Smooth muscle cell (in vitro differentiated cells): ENCODE measurements at regions not wholly inside any gene's neighbourhood (a gene's known extent, or its start where the extent isn't known, plus 50 kb on each side); places are given as distances from the start of the nearest gene placed in this dataset.
"Not testable (repeated sequence)": the region's sequence is repeated elsewhere in the genome, so short reads cannot be mapped to it uniquely, and the experiment has no call there.

Source experiments
- DNase-seq: peaks from one replicate; lab custom pipeline; 2025; ENCODE audit not compliant: unreplicated experiment; lab: John Stamatoyannopoulos, UW
- H2AFZ ChIP-seq: fragments of 200-600 bp; sonication (generic); 2 replicates; pipeline ENCODE4 v1.6.0; 2016; ENCODE audit warnings: antibody characterized with exemption, low read depth, mild to moderate bottlenecking
- H3F3A ChIP-seq: fragments of 200-600 bp; sonication (generic); 2 replicates; pipeline ENCODE4 v1.6.0; 2017; ENCODE audit warnings: antibody characterized with exemption, low read depth
- H3K27ac ChIP-seq: fragments of 200-600 bp; sonication (generic); 2 replicates; pipeline ENCODE4 v1.5.1; 2016; ENCODE audit warnings: low read depth, mild to moderate bottlenecking
- H3K27me3 ChIP-seq: fragments of 200-600 bp; sonication (generic); 2 replicates; pipeline ENCODE4 v1.6.1; 2016; ENCODE audit warnings: low read depth, mild to moderate bottlenecking
- H3K36me3 ChIP-seq: fragments of 200-600 bp; sonication (generic); 2 replicates; pipeline ENCODE4 v1.5.1; 2016; ENCODE audit warnings: low read depth
- H3K4me1 ChIP-seq: fragments of 200-600 bp; sonication (generic); 2 replicates; pipeline ENCODE4 v1.5.1; 2016; ENCODE audit warnings: low read depth
- H3K4me2 ChIP-seq: fragments of 200-600 bp; sonication (generic); 2 replicates; pipeline ENCODE4 v1.6.0; 2016; ENCODE audit warnings: mild to moderate bottlenecking
- H3K4me3 ChIP-seq: fragments of 200-600 bp; sonication (generic); 2 replicates; pipeline ENCODE4 v1.5.1; 2016; ENCODE audit warnings: mild to moderate bottlenecking
- H3K79me2 ChIP-seq: fragments of 200-600 bp; sonication (generic); 2 replicates; pipeline ENCODE4 v1.6.0; 2016; ENCODE audit warnings: low read depth, mild to moderate bottlenecking
- H3K9ac ChIP-seq: fragments of 200-600 bp; sonication (generic); 2 replicates; pipeline ENCODE4 v1.6.0; 2016; ENCODE audit warnings: low read depth
- H3K9me3 ChIP-seq: fragments of 200-600 bp; sonication (generic); replicated peaks from 2 replicates; pipeline ENCODE4 v1.5.1; 2016; ENCODE audit warnings: low read depth
- H4K20me1 ChIP-seq: fragments of 200-600 bp; sonication (generic); 2 replicates; pipeline ENCODE4 v1.6.0; 2016; ENCODE audit warnings: low read depth
- WGBS: methylation state at CpG from one replicate; pipeline ENCODE4 v1.1.7; 2016; ENCODE audit warnings: low lambda C conversion rate; 5-methylcytosine and 5-hydroxymethylcytosine counted together
- TF ChIP-seq, protein P1 (sequence below): fragments of 200-600 bp; sonication (generic); IDR thresholded peaks from 2 replicates; pipeline ENCODE4 v1.5.1; 2017; ENCODE audit warnings: borderline replicate concordance, mild to moderate bottlenecking, antibody characterized with exemption; ENCODE audit not compliant: insufficient read depth, poor library complexity, severe bottlenecking

DNA sequence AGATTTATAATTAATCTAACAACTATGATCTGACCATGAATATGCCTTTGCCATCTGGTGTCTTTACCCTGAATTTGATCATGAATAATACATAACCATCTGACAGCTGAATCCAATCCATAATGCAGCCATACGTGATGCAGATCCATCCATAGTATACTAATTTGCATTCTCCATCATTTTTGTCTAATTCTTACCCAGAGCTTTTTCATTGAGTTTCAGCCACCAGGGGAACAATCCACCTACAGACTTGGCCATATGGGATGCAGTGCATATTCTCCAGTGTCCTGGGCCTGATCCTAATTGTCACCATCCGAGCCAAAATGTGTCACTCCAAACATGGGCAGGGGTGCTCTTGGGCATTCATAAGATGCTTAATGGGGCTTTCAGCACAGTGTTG, 227.2 kb upstream of the CRIM1 start:
- Histone ChIP-seq H3K79me2 (no peaks in the 10 kb centered on the region), H4K20me1 (no peaks in the 10 kb centered on the region), H3K4me2 (no peak overlapping the region), H3K9me3 (no peaks in the 10 kb centered on the region), H3K27me3 (no peaks in the 10 kb centered on the region), H2AFZ (no peak overlapping the region), H3K36me3 (no peaks in the 10 kb centered on the region), H3K4me1 (no peaks in the 10 kb centered on the region), H3K4me3 (no peak overlapping the region), H3K27ac (no peak overlapping the region), H3F3A (no peaks in the 10 kb centered on the region), H3K9ac (no peak overlapping the region)
- TF ChIP-seq, protein P1, sequence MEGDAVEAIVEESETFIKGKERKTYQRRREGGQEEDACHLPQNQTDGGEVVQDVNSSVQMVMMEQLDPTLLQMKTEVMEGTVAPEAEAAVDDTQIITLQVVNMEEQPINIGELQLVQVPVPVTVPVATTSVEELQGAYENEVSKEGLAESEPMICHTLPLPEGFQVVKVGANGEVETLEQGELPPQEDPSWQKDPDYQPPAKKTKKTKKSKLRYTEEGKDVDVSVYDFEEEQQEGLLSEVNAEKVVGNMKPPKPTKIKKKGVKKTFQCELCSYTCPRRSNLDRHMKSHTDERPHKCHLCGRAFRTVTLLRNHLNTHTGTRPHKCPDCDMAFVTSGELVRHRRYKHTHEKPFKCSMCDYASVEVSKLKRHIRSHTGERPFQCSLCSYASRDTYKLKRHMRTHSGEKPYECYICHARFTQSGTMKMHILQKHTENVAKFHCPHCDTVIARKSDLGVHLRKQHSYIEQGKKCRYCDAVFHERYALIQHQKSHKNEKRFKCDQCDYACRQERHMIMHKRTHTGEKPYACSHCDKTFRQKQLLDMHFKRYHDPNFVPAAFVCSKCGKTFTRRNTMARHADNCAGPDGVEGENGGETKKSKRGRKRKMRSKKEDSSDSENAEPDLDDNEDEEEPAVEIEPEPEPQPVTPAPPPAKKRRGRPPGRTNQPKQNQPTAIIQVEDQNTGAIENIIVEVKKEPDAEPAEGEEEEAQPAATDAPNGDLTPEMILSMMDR, result no peak
- no peak for DNase-seq
- WGBS, result 93% methylated on average over 2 of the region's 2 CpGs

DNA sequence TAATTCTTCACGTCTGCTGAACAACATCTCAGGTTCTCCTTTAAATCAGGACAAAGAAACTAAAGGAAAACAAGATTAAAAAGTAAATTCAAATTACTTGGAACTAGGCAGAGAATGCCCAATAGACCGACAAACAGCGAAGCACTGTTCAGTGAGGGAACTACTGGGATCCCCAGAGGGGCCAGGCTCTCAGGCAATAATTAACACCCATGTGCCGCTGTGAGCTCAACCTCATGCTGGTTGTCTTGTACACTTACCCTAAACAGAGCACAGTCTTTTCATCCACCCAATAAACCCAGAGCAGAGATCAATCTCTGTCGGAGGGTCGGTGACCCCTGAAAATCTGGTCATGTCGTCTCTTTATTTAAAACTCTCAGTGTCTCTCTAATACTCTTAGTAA, 229.9 kb upstream of the CRIM1 start:
- Histone ChIP-seq H3K4me2 (no peak overlapping the region), H3K4me1 (no peaks in the 10 kb centered on the region), H3F3A (no peaks in the 10 kb centered on the region), H3K36me3 (no peaks in the 10 kb centered on the region), H3K27ac (no peak overlapping the region), H4K20me1 (no peaks in the 10 kb centered on the region), H3K9ac (no peak overlapping the region), H3K4me3 (no peak overlapping the region), H2AFZ (no peak overlapping the region), H3K27me3 (no peaks in the 10 kb centered on the region), H3K9me3 (no peaks in the 10 kb centered on the region), H3K79me2 (no peaks in the 10 kb centered on the region)
- TF ChIP-seq, protein P1, result no peak
- no peak for DNase-seq
- 94% methylated on average over 7 of the region's 7 CpGs for WGBS

DNA sequence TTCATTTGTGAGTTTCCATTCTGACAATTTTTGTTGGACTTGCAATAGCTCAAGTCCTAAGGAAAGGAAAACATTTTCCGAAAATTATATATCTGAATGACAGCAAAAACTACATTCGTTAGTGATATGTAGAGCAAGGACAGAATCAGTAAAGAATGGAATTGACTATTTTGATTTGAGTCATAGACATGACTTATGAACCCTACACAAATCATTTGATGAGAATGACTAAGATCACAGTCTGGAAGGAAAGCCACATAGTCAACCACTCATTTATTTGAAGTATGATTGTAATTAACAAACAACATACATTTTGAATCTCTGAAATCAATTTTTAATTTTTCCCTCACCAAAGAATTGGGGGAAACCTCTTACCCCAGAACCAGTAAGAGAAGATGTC, 231.6 kb upstream of the CRIM1 start:
- no peaks in the 10 kb centered on the region for H3F3A ChIP-seq
- 89% methylated on average over 2 of the region's 2 CpGs for WGBS
- H4K20me1 ChIP-seq, result no peaks in the 10 kb centered on the region
- H3K79me2 ChIP-seq, result no peaks in the 10 kb centered on the region
- TF ChIP-seq, protein P1, result no peak
- no peaks in the 10 kb centered on the region for H3K4me1 ChIP-seq
- H3K27me3 ChIP-seq, result no peaks in the 10 kb centered on the region
- H3K36me3 ChIP-seq, result no peaks in the 10 kb centered on the region
- no peak for DNase-seq
- no peaks in the 10 kb centered on the region for H3K9me3 ChIP-seq
- H3K4me2 ChIP-seq, result no peak overlapping the region
- H2AFZ ChIP-seq, result no peak overlapping the region
- no peak overlapping the region for H3K4me3 ChIP-seq
- no peak overlapping the region for H3K27ac ChIP-seq
- H3K9ac ChIP-seq, result no peak overlapping the region

DNA sequence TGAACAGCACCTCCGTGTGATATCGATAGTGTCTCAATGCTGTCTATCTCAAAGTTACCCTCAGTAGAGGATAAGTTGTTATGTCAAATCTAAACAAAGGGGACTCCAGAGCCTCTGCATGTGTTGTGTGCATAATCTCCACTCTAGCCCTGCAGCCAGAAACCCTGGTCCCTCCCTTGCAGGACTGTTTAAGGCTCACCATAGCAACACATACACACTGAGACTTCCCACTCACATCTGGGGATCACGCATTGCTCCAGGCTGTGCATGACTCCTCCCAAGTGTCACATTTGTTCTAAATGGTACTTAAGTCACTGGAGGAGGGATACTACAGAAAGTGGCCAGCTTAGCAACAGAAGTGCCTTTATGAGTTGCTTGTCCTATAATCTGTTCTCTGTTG, 258.6 kb upstream of the CRIM1 start:
- H2AFZ ChIP-seq, result no peak overlapping the region
- no peaks in the 10 kb centered on the region for H4K20me1 ChIP-seq
- no peak for DNase-seq
- H3F3A ChIP-seq, result no peaks in the 10 kb centered on the region
- H3K27ac ChIP-seq, result no peak overlapping the region
- H3K36me3 ChIP-seq, result no peaks in the 10 kb centered on the region
- H3K9me3 ChIP-seq, result no peaks in the 10 kb centered on the region
- H3K4me1 ChIP-seq, result no peaks in the 10 kb centered on the region
- H3K27me3 ChIP-seq, result no peaks in the 10 kb centered on the region
- H3K9ac ChIP-seq, result no peak overlapping the region
- no peak overlapping the region for H3K4me3 ChIP-seq
- TF ChIP-seq, protein P1, result no peak
- 85% methylated on average over 3 of the region's 3 CpGs for WGBS
- no peaks in the 10 kb centered on the region for H3K79me2 ChIP-seq
- H3K4me2 ChIP-seq, result no peak overlapping the region

DNA sequence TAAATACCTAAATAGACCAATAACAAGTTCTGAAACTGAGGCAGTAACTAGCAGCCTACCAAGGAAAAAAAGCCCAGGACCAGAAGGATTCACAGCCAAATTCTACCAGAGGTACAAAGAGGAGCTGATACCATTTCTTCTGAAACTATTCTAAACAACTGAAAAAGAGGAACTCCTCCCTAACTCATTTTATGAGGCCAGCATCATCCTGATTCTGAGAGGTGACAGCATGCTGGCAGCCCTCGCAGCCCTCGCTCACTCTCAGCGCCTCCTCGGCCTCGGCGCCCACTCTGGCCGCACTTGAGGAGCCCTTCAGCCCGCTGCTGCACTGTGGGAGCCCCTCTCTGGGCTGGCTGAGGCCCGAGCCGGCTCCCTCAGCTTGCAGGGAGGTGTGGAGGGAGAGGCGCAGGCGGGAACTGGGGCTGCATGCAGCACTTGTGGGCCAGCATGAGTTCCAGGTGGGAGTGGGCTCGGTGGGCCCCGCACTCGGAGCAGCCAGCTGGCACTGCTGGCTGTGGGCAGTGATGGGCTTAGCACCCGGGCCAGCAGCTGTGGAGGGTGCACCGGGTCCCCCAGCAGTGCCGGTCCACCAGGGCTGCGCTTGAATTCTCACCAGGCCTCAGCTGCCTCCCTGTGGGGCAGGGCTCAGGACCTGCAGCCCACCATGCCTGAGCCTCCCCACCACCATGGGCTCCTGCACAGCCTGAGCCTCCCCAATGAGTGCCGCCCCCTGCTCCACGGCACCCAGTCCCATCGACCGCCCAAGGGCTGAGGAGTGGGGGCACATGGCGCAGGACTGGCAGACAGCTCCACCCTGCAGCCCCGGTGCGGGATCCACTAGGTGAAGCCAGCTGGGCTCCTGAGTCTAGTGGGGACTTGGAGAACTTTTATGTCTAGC, 263.5 kb upstream of the CRIM1 start:
- not testable (repeated sequence) for H3K79me2 ChIP-seq, H3K36me3 ChIP-seq, H3K9ac ChIP-seq, H3K4me1 ChIP-seq, H3K27ac ChIP-seq, H3F3A ChIP-seq, H2AFZ ChIP-seq, DNase-seq, H3K9me3 ChIP-seq, H3K27me3 ChIP-seq, H3K4me3 ChIP-seq, H4K20me1 ChIP-seq, H3K4me2 ChIP-seq
- WGBS, result 92% methylated on average over 26 of the region's 26 CpGs
